VCaP (cell line): ENCODE measurements at regions not wholly inside any gene's neighbourhood (a gene's known extent, or its start where the extent isn't known, plus 50 kb on each side); places are given as distances from the start of the nearest gene placed in this dataset.

Experiments
- H3K27ac ChIP-seq: fragments of 450-650 bp; 2 replicates; pipeline ENCODE4 v1.5.1; 2017
- TF ChIP-seq, protein P1 (sequence below): fragments of 450-650 bp; conservative IDR thresholded peaks from 2 replicates; pipeline ENCODE4 v1.5.1; 2017; ENCODE audit warnings: mild to moderate bottlenecking, moderate library complexity

DNA sequence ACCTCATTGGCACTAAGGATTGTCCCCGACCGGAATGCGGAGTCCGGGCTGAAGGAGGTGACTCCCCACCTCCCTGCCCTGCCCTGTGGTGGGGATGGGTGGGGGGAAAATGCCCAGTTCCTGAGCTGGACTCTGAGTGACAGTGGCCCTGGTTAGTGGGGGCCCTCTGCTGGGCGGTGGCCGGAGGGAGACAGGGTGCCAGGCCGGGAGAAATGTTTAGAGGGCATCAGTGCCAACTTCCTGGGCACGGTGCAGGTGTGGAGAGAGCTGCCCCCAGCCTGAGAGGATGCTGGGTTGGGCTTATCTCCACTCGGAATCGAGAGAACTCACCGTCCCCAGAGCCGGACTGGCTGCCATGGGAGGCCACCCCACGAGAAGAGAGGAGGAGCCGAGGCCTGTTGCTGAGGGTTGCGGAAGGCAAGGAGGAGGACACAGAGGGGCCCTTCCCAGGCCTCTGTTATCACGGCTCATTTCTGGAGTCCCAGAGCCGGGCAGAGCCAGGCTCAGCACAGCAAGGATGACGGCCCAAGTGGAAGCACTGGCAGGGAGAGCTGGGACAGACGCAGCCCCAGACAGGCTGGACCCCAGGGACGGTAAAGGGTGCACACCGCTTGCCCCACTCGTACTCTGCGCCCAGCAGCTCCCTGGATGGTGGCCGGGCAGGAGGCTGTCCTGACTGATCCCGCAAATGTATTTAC, 156.7 kb downstream of the KIF26A start:
- TF ChIP-seq, protein P1, sequence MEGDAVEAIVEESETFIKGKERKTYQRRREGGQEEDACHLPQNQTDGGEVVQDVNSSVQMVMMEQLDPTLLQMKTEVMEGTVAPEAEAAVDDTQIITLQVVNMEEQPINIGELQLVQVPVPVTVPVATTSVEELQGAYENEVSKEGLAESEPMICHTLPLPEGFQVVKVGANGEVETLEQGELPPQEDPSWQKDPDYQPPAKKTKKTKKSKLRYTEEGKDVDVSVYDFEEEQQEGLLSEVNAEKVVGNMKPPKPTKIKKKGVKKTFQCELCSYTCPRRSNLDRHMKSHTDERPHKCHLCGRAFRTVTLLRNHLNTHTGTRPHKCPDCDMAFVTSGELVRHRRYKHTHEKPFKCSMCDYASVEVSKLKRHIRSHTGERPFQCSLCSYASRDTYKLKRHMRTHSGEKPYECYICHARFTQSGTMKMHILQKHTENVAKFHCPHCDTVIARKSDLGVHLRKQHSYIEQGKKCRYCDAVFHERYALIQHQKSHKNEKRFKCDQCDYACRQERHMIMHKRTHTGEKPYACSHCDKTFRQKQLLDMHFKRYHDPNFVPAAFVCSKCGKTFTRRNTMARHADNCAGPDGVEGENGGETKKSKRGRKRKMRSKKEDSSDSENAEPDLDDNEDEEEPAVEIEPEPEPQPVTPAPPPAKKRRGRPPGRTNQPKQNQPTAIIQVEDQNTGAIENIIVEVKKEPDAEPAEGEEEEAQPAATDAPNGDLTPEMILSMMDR, result no peak
- H3K27ac ChIP-seq, result no peak overlapping the region

DNA sequence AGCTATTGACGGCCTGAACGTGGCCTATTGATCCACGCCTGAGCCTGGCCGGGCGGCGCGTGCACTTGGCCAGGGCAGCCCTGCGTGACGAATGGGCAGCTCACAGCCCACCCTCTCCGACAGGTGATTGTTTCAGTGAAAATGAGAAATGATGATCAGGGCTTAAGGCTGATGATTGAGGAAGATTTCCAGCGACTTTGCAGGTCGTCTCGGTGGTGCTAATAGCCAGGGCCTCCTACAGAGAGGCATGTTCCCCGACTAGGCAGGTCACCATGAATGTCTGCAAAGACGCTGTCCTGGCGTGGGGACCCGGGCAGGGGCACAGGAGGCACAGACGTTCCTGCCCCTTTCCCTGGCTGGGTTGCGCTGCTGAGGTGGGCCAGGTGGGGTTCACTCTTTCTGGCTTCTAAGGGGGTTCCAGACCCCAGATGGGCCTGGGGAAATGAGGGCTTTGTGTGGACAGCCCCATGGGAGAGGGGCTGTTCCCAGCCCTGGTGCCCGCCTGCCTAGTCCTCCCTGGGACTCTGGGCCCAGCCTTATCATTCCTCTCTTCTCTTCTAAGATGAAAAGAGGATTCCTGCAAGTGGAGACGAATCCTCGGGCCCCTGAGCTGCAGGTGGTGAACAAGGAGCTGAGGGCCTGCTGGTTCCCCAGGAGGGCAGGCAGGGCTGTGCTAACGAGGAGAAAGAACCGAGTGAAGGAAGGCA, 157.4 kb downstream of the KIF26A start:
- no peak overlapping the region for H3K27ac ChIP-seq
- TF ChIP-seq, protein P1, result no peak

DNA sequence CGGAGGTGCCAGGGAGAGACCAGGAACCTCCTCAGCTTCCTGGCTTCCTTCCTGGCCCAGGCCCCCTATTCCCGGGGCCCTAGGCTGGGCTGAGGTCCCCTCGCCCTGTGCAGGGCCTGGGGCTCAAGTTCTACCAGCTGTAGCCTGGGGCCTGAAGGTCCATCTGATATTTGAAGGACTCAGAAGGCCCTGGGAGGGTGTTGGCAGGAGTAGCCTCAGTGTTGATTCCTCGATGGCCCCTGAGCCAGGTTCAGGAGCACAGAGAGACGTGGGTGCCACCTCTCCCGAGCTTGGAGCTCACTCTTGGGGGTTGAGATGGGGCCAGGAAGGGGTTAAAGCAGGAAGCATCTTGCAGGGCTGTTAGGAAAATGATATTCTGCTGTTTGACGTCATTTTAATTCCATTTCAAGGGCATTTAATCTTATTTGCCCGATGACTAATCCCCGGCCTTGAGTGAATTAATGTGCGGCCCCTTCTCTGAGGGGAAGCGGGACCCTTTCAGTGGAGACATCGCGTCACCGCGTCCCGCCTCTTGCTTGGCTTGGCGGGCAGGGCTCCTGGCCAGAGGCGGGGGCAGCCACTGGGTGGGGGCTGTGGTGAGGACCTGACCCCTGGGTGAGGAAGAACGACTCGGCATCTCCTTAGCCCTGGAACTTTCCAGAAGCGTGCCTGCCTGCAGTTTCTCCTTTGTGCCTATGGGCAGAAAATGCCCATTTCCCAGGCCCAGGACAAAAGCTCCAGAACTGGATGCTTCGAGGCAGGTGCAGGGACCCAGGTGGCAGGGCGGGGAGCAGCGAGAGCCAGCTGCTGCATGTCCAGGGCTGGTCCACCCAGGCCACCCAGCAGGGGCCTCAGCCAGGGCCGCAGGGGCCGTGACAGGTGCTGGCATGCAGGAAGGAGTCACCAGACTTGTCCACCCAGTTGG, 158.3 kb downstream of the KIF26A start:
- TF ChIP-seq, protein P1, result no peak
- no peak overlapping the region for H3K27ac ChIP-seq

DNA sequence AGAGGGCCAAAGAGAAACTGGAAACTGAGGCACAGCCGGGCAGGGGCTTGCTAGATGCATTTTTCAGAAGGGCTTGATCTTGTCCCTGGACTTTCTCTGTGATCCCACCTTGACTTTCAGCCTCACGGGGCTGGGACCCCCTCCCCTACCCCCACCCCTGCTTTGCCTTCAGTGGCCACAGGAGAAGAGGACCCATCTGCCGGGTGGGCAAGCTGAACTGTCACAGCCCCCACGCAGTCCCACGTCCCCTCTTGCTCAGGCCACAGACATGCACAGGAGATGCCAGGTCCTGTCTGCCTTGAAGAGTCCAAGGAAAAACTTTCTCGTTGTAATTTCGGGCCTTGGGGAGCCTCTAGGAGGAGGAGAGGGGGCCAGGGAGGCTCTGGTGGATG, 158.9 kb downstream of the KIF26A start:
- no peak overlapping the region for H3K27ac ChIP-seq
- TF ChIP-seq, protein P1, result no peak

DNA sequence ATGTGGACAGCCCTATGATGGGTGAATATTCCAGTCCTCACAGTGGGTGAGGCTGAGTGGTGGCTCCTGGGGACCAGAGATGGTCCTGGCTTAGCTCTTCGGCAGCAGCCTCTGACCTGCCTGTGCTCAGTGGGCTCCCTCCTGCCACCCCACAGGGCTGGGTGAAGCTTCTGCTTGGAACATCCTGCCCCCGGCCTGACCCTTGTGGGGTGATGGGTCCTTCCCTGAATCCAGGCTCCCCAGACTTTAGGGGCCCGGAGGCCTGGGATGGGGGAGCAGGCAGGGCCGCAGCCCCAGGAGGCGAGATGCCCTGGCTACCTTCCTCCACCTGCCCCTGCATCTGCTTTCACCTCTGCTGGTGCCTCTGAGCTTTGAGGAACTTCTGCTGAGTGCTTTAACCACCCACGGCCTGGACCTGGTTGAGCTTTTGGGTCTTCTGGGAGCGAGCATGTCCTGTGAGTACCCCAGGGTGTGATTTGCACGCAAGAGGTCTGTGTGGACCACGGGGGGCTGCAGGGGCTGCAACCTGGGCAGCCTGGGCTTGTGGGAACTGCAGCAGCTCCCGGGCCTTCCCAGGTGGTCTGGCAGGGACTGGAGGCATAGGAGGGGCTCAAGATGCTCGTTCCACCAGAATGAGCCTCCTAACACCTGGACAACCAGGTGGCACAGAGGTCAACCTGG, 159.5 kb downstream of the KIF26A start:
- TF ChIP-seq, protein P1, result no peak
- no peak overlapping the region for H3K27ac ChIP-seq

DNA sequence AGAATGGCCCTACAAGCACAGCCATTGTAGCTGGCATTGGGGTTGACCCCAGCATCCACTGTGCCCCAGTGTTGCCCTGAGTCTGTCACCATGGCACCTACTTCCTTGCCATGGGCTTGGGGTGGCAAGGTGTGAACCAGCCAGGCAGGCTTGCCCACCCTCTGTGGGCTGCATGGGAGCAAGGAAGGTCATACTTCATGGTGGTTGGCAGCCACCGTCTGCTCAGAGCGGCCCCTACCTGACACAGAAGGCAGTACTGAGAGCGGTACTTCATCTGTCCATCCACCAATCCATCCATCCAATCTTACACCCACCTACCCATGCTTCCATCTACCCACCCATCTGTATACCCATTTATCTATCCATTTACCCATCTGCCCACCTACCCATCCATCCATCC, 160.1 kb downstream of the KIF26A start:
- H3K27ac ChIP-seq, result no peak overlapping the region
- TF ChIP-seq, protein P1, result no peak
